ENCODE measurements at regions not wholly inside any gene's neighbourhood (a gene's known extent, or its start where the extent isn't known, plus 50 kb on each side); places are given as distances from the start of the nearest gene placed in this dataset.

DNA sequence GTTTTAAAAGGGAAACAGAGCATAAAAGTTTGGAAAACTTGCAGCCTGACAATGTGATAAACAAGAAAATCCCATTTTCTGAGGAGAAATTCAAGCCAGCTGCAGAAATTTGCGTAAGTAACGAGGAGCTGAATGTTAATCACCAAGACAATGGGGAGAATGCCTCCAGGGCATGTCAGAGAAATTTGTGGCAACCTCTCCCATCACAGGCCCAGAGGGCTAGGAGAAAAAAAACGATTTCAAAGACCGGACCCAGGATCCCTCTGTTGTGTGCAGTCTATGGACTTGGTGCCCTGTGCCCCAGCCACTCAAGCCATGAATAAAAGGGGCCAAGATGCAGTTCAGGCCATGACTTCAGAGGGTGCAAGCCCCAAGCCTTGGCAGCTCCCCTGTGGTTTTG, 355.4 kb upstream of the NDST3 start:
- Histone ChIP-seq H3K4me3 (ENCODE audit: insufficient read depth in 1 of 2, low read depth in 1 of 2, low read length in 2 of 2) (no peak overlapping the region), H4K8ac (ENCODE audit: low read length) (no peak overlapping the region), H2BK15ac (ENCODE audit: low read depth, poor library complexity, severe bottlenecking) (no peak overlapping the region), H2BK12ac (ENCODE audit: low read length in 2 of 2) (no peak overlapping the region), H3K9ac (ENCODE audit: low read length) (no peak overlapping the region), H2BK120ac (ENCODE audit: low read depth, low read length) (no peak overlapping the region), H3K27me3 (ENCODE audit: control insufficient read depth in 1 of 2, insufficient read depth in 1 of 2, low read length in 2 of 2) (no peaks in the 10 kb centered on the region), H3K4me2 (ENCODE audit: low read length, poor library complexity, severe bottlenecking) (no peak overlapping the region), H3K27ac (ENCODE audit: low read length, poor library complexity, severe bottlenecking) (no peak overlapping the region), H2BK5ac (ENCODE audit: low read depth, low read length, poor library complexity, severe bottlenecking) (no peak overlapping the region), H3K36me3 (ENCODE audit: control insufficient read depth in 1 of 2, insufficient read depth in 2 of 2, low read depth in 1 of 2, low read length in 2 of 2) (no peaks in the 10 kb centered on the region), H3K4ac (ENCODE audit: low read depth in 1 of 2, low read length in 2 of 2) (no peak overlapping the region), H2AFZ (ENCODE audit: low read depth, low read length) (no peak overlapping the region), H3K14ac (ENCODE audit: low read length in 2 of 2) (no peak overlapping the region), H3K9me3 (ENCODE audit: control insufficient read depth, low read length) (peaks cover 4% of the 10 kb centered on the region), H3K18ac (ENCODE audit: low read depth in 1 of 2, low read length in 2 of 2) (no peak overlapping the region), H4K91ac (ENCODE audit: low read length) (no peak overlapping the region), H3K4me1 (ENCODE audit: control insufficient read depth, insufficient read depth, low read depth, low read length) (no peaks in the 10 kb centered on the region), H3K23ac (ENCODE audit: low read length in 2 of 2) (no peak overlapping the region), H2AK5ac (ENCODE audit: low read length, severe bottlenecking) (no peak overlapping the region), H3K79me1 (replicated peaks; ENCODE audit: low read length, poor library complexity, severe bottlenecking) (no peaks in the 10 kb centered on the region)
- WGBS: 74% methylated on average over 4 of the region's 4 CpGs
- no peak for DNase-seq

GRCh38 chr4:117691572-117692351, 342.5 kb upstream of the NDST3 start:
- no peak overlapping the region for H3K27ac ChIP-seq (ENCODE audit: low read length, poor library complexity, severe bottlenecking)
- H3K36me3 ChIP-seq (ENCODE audit: control insufficient read depth in 1 of 2, insufficient read depth in 2 of 2, low read depth in 1 of 2, low read length in 2 of 2): no peaks in the 10 kb centered on the region
- peak overlapping the region in 1 of 2 experiments; percentile 44 for H3K14ac ChIP-seq (ENCODE audit: low read length in 2 of 2)
- H3K9me3 ChIP-seq (ENCODE audit: control insufficient read depth, low read length): peaks cover 19% of the 10 kb centered on the region
- H3K79me1 ChIP-seq (replicated peaks; ENCODE audit: low read length, poor library complexity, severe bottlenecking): no peaks in the 10 kb centered on the region
- no peak overlapping the region for H4K8ac ChIP-seq (ENCODE audit: low read length)
- WGBS: 95% methylated on average over 7 of the region's 7 CpGs
- no peak overlapping the region for H4K91ac ChIP-seq (ENCODE audit: low read length)
- H3K23ac ChIP-seq (ENCODE audit: low read length in 2 of 2): no peak overlapping the region
- no peak overlapping the region for H3K4me3 ChIP-seq (ENCODE audit: insufficient read depth in 1 of 2, low read depth in 1 of 2, low read length in 2 of 2)
- no peaks in the 10 kb centered on the region for H3K27me3 ChIP-seq (ENCODE audit: control insufficient read depth in 1 of 2, insufficient read depth in 1 of 2, low read length in 2 of 2)
- H2AFZ ChIP-seq (ENCODE audit: low read depth, low read length): no peak overlapping the region
- DNase-seq: no peak
- H3K9ac ChIP-seq (ENCODE audit: low read length): no peak overlapping the region
- H2BK5ac ChIP-seq (ENCODE audit: low read depth, low read length, poor library complexity, severe bottlenecking): no peak overlapping the region
- H2BK120ac ChIP-seq (ENCODE audit: low read depth, low read length): no peak overlapping the region
- H3K4me1 ChIP-seq (ENCODE audit: control insufficient read depth, insufficient read depth, low read depth, low read length): no peaks in the 10 kb centered on the region
- no peak overlapping the region for H2BK12ac ChIP-seq (ENCODE audit: low read length in 2 of 2)
- no peak overlapping the region for H3K4ac ChIP-seq (ENCODE audit: low read depth in 1 of 2, low read length in 2 of 2)
- H3K4me2 ChIP-seq (ENCODE audit: low read length, poor library complexity, severe bottlenecking): no peak overlapping the region
- H2BK15ac ChIP-seq (ENCODE audit: low read depth, poor library complexity, severe bottlenecking): no peak overlapping the region
- no peak overlapping the region for H3K18ac ChIP-seq (ENCODE audit: low read depth in 1 of 2, low read length in 2 of 2)
- H2AK5ac ChIP-seq (ENCODE audit: low read length, severe bottlenecking): no peak overlapping the region

DNA sequence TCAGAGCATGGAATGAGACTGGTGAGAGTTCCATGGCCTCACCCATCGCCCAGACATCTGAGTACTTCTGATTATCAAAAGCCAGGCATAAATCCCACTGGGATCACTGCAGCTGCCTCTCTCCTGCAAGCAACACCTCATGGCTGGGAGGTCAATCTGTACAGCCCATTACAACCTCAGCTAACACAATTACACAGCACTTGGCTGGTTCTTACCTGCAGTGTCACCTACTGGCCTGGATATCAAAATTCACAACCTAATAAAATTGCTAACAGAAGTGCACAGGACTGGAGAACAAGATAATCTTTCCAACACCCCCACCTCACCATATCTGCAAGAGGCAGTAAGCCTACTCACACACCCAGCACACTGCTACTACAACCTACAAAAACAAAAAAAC, 341.7 kb upstream of the NDST3 start:
- no peak overlapping the region for H2BK5ac ChIP-seq (ENCODE audit: low read depth, low read length, poor library complexity, severe bottlenecking)
- H4K8ac ChIP-seq (ENCODE audit: low read length): no peak overlapping the region

GRCh38 chr4:117699595-117699994, 334.7 kb upstream of the NDST3 start:
- Histone ChIP-seq H3K23ac (ENCODE audit: low read length in 2 of 2) (no peak overlapping the region), H2BK5ac (ENCODE audit: low read depth, low read length, poor library complexity, severe bottlenecking) (no peak overlapping the region), H2BK12ac (ENCODE audit: low read length in 2 of 2) (no peak overlapping the region), H2BK120ac (ENCODE audit: low read depth, low read length) (no peak overlapping the region), H3K9ac (ENCODE audit: low read length) (no peak overlapping the region), H3K4me1 (ENCODE audit: control insufficient read depth, insufficient read depth, low read depth, low read length) (no peaks in the 10 kb centered on the region), H3K36me3 (ENCODE audit: control insufficient read depth in 1 of 2, insufficient read depth in 2 of 2, low read depth in 1 of 2, low read length in 2 of 2) (no peaks in the 10 kb centered on the region), H3K4ac (ENCODE audit: low read depth in 1 of 2, low read length in 2 of 2) (no peak overlapping the region), H3K4me2 (ENCODE audit: low read length, poor library complexity, severe bottlenecking) (no peak overlapping the region), H3K4me3 (ENCODE audit: insufficient read depth in 1 of 2, low read depth in 1 of 2, low read length in 2 of 2) (no peak overlapping the region), H2AK5ac (ENCODE audit: low read length, severe bottlenecking) (no peak overlapping the region), H2BK15ac (ENCODE audit: low read depth, poor library complexity, severe bottlenecking) (no peak overlapping the region), H3K27me3 (ENCODE audit: control insufficient read depth in 1 of 2, insufficient read depth in 1 of 2, low read length in 2 of 2) (no peaks in the 10 kb centered on the region), H2AFZ (ENCODE audit: low read depth, low read length) (no peak overlapping the region), H3K9me3 (ENCODE audit: control insufficient read depth, low read length) (no peaks in the 10 kb centered on the region), H3K79me1 (replicated peaks; ENCODE audit: low read length, poor library complexity, severe bottlenecking) (no peaks in the 10 kb centered on the region), H4K8ac (ENCODE audit: low read length) (no peak overlapping the region), H3K18ac (ENCODE audit: low read depth in 1 of 2, low read length in 2 of 2) (no peak overlapping the region), H3K27ac (ENCODE audit: low read length, poor library complexity, severe bottlenecking) (no peak overlapping the region), H3K14ac (ENCODE audit: low read length in 2 of 2) (no peak overlapping the region), H4K91ac (ENCODE audit: low read length) (no peak overlapping the region)
- 98% methylated on average over 2 of the region's 2 CpGs for WGBS
- DNase-seq: no peak

More for the DNA sequence above, 341.7 kb upstream of the NDST3 start:
- H3K4ac ChIP-seq (ENCODE audit: low read depth in 1 of 2, low read length in 2 of 2): no peak overlapping the region
- H2AK5ac ChIP-seq (ENCODE audit: low read length, severe bottlenecking): no peak overlapping the region
- no peak overlapping the region for H3K9ac ChIP-seq (ENCODE audit: low read length)
- H4K91ac ChIP-seq (ENCODE audit: low read length): no peak overlapping the region
- no peaks in the 10 kb centered on the region for H3K79me1 ChIP-seq (replicated peaks; ENCODE audit: low read length, poor library complexity, severe bottlenecking)
- no peak overlapping the region for H2AFZ ChIP-seq (ENCODE audit: low read depth, low read length)
- DNase-seq: no peak
- H2BK120ac ChIP-seq (ENCODE audit: low read depth, low read length): no peak overlapping the region
- H3K23ac ChIP-seq (ENCODE audit: low read length in 2 of 2): no peak overlapping the region
- no peak overlapping the region for H3K14ac ChIP-seq (ENCODE audit: low read length in 2 of 2)
- H2BK12ac ChIP-seq (ENCODE audit: low read length in 2 of 2): no peak overlapping the region
- H3K4me3 ChIP-seq (ENCODE audit: insufficient read depth in 1 of 2, low read depth in 1 of 2, low read length in 2 of 2): no peak overlapping the region
- H3K36me3 ChIP-seq (ENCODE audit: control insufficient read depth in 1 of 2, insufficient read depth in 2 of 2, low read depth in 1 of 2, low read length in 2 of 2): no peaks in the 10 kb centered on the region
- H3K18ac ChIP-seq (ENCODE audit: low read depth in 1 of 2, low read length in 2 of 2): no peak overlapping the region
- WGBS: 83% methylated on average over 1 of the region's 1 CpG
- peaks cover 19% of the 10 kb centered on the region for H3K9me3 ChIP-seq (ENCODE audit: control insufficient read depth, low read length)
- H3K27me3 ChIP-seq (ENCODE audit: control insufficient read depth in 1 of 2, insufficient read depth in 1 of 2, low read length in 2 of 2): no peaks in the 10 kb centered on the region
- no peak overlapping the region for H2BK15ac ChIP-seq (ENCODE audit: low read depth, poor library complexity, severe bottlenecking)
- no peak overlapping the region for H3K4me2 ChIP-seq (ENCODE audit: low read length, poor library complexity, severe bottlenecking)
- H3K27ac ChIP-seq (ENCODE audit: low read length, poor library complexity, severe bottlenecking): no peak overlapping the region
- no peaks in the 10 kb centered on the region for H3K4me1 ChIP-seq (ENCODE audit: control insufficient read depth, insufficient read depth, low read depth, low read length)
